ENCODE measurements at regions not wholly inside any gene's neighbourhood (a gene's known extent, or its start where the extent isn't known, plus 50 kb on each side); places are given as distances from the start of the nearest gene placed in this dataset.

DNA sequence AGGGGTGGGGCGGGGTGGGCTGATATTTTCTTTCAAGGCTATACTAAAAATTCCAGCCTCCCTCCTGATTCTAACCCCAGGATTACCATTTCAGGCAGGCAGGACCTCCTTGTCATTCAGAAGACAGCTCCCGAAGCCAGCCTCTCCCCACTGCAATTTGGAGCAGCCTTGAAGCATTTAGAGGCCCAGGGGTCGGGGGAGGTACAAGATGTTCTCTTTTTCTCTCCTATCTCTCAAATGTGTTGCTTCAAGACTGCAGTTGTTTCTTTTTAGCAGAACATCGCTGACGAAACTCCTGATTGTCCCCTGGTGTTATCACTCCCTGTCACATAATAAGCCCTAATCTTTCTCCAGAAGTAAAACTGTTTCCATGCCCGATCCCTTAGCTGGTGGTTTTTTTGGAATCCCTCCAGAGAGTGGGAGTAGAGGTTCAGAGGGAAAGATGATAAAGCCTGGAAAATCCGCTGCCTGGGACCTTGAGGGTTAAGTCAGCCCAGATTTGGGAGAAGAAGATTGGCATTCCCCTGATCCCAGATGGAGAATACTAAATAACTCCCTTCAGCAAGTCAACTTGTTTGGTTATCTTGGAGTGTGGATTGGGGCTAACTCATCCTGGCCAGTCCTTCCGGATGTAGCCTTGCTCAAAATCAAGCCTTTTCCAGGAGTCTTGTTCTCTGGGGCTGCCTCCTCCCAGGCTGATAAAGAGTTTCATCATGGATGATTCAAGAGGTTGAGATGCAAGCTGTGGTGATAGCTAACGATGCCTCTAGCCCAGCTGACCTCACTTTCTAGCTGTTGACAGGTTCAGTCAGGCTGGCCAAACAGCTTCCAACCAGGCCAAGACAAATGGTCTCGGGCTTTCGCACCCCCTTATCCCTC is 71.3 kb downstream of the SOX9 start:
- no peak for TF ChIP-seq GATA2 (IDR thresholded peaks at IDR 0.05; ENCODE audit: low read depth, low read length)
- TF ChIP-seq GATA3 (IDR thresholded peaks at IDR 0.05; ENCODE audit: low read depth, low read length), result no peak
